Stimulated activated CD4-positive, alpha-beta T cell treated with anti-CD3 and anti-CD28 coated beads, Interleukin-4, amount 100 ng/mL, for 1 hour (primary cell): ENCODE measurements at regions not wholly inside any gene's neighbourhood (a gene's known extent, or its start where the extent isn't known, plus 50 kb on each side); places are given as distances from the start of the nearest gene placed in this dataset.

ENCODE experiments used
- DNase-seq: peaks from one replicate; pipeline ENCODE4 v3.0.0-alpha.2; 2020

DNA sequence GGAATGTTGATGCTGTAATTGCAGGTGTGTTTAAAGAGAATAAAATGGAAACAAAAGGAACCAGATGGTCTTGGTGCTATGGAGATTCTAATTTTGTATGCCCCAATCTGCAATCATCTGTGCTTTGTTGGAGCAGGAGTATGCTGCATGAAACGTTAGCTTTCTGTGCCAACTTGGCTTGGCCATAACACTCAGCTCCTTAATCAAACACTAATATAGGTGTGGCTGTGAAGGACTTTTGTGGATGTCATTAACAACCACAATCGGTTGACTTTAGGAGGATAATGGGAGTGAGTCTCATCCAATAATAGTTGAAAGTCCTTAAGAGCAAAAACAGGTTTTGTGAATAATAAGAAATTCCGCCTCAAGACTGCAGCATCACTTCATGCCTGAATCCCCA is 399.2 kb downstream of the NLGN4X start:
- no peak for DNase-seq

DNA sequence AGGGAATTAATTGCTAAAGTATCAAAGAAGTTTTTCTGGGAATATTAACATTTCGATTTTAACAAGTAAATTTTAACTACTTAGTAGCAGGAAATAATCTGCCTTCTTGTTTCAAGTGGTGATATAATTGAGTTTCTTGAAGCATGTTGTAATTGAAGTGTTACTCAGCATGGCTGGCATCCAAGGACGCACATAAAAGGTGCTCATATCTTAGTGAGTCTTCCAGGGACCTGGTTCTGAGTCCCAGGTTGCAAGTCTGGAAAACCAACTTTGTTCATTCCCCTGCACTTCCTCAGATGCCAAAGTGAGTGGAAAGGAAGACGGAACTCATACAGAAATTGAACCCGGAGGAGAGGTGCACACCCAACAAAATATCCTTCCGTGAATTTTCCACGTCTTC is 399.6 kb downstream of the NLGN4X start:
- no peak for DNase-seq

DNA sequence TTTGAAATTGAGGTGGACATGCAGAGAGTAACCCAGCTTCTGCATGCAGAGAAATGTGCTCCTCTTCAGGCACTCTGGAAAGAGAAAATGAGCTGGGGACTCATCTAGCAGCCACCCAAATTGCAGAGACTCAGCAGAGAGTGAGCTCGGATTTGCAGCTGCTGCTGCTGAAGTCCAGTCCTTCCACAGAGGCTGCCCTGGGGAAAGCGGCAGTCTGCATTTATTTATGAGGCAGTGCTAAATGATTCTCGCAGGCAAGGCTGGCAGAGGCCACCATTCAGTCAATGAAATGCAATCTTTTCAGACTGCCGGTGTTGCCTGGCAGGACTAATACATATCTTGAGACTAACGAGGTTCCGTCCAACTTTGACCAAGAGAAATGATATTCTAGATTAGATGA is 404.8 kb downstream of the NLGN4X start:
- no peak for DNase-seq

GRCh38 chrX:5810636-5811035 is 418.0 kb downstream of the NLGN4X start:
- DNase-seq = no peak

DNA sequence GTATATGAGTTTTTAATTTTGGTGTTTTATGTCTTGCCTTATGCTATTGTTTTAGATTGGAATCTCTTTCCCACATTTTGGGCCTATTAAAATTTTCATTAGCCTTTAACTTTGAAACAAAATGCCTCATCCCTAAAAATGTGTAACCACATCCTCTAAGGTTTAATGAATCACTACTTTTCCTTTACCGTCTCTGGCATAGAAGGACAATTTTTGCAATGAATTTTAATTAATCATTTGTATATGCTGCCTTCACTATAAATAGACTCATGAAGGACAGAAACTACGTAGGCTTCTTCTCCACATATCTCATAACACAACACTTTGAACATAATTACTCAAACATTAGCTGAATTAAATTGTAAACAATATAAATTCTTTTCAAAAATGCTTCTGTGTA is 421.5 kb downstream of the NLGN4X start:
- DNase-seq = no peak

DNA sequence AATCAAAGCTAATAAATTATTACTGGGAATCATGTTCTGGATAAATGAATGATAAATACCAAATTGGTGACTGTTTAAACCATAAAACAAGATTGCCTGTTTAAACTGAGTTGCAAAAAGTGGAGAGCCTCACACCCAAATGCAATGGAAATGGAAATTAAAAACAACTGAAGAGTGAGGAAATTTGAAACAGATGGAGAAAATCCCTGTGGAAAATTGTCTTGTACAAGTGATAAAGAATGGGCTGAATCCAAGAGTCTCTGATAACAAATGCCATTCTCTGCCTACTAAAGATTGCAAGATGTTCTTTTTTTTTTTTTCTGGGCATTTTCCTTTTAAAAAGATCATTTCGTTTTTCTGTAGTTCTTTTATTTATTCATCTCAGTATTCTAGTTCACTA is 426.3 kb downstream of the NLGN4X start:
- no peak for DNase-seq

DNA sequence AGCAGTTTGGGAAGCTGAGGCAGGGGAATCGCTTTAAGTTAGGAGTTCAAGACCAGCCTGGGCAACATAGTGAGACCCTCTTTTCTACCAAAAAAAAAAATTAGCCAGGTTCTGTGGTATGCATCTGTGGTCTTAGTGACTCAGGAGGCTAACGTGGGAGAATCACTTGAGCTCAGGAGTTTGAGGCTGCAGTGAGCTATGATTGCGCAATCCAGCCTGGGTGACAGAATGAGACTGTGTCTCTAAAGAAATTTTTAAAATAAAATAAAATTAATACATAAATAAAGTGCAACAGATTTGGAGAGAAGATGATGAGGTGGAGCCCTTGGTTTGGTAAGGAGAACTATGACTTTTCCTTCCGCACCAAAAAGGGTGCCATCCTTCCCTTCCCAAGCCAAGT is 436.9 kb downstream of the NLGN4X start:
- no peak for DNase-seq

GRCh38 chrX:5788910-5789309 is 439.8 kb downstream of the NLGN4X start:
- DNase-seq = no peak

GRCh38 chrX:5780821-5781220 is 447.8 kb downstream of the NLGN4X start:
- DNase-seq = no peak

DNA sequence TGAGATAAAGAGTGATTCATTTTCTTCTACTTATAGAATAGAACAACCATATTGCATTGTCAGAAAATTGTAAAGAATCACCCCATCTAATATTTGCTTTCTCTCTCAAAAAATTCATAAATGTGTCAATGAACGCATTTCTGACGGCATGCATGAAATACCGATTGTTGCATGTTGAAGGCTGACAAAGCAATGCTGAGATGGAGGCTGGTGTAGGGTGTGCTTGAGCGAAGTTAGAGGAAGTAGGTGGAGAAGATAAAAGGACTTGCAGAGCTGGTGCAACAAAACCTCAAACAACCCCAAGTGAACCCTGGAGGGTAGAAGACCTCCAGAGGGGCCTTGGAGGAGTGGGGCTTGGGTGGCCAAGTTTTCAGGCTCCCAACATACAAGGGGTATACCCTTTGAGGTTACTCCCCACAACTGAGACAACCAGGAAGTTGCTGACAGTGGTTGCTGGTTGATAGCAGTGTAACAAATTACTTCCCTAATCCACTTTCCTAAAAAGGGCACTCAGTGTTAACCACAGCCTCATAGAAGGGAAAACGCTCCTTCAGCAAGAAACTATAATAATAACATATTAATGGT is 452.7 kb downstream of the NLGN4X start:
- DNase-seq = no peak

GRCh38 chrX:5774446-5774845 is 454.2 kb downstream of the NLGN4X start:
- DNase-seq = no peak

DNA sequence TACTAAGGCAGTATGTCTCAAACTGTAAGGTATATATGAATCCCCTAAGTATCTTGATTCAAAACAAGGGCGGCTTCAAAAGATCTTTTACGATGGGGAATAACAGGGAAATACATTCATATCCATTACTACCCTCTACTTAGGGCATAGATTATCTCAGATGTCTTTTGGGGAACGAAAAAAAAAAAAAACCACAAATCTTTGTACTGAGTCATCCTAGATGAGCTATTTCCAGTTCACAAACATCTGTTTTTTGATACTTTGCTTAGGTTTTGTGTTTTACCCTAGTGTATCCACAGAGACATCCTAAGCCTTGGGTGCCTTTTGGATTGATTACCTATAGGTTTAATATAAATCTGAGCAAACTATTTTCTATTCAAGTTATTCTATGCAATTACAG is 457.2 kb downstream of the NLGN4X start:
- no peak for DNase-seq

GRCh38 chrX:5756616-5757015 is 472.1 kb downstream of the NLGN4X start:
- DNase-seq = no peak

- no peak for DNase-seq
These were observed 475.4 kb downstream of the NLGN4X start for GRCh38 chrX:5753291-5753690.

DNA sequence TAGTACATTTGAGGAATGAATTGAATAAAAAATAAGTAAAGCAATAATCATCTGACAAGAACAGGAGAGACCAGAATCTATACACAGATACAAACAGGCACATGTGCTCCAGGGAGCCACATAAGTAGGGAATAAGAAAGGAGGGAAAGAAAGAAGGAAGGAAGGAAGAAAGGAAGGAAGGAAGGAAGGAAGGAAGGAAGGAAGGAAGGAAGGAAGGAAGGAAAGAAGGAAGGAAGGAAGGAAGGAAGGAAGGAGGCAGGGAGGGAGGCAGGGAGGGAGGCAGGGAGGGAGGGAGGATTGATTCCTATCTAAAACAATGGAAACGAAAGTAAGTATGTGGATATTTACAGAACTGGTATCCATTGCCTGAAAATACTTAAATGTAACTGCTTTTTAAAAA is 475.8 kb downstream of the NLGN4X start:
- DNase-seq = no peak

DNA sequence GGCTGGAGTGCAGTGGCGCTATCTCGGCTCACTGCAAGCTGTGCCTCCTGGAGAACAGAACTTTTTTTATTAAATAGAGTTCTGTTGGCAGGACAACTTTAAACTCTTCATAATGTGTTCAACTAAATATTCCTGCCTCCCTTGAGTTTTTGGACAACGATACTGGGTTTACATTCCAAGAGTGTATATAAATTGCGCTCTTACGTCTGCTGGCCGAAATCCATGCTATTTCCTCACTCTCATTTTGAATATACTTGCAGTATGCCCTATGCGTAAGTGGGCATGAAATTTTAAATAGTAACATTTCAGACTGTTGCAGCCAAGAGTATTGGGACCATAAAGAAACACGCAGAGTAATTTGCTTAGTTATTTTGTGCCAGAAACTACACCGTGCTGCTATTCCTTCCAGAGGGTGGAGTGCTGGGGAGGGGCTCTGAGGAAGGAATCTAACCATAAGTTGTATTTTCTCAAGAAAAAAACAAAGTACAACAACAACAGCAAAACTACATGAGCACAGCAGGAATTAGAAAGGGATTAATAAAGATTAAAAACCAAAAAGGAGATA is 480.0 kb downstream of the NLGN4X start:
- DNase-seq = no peak

DNA sequence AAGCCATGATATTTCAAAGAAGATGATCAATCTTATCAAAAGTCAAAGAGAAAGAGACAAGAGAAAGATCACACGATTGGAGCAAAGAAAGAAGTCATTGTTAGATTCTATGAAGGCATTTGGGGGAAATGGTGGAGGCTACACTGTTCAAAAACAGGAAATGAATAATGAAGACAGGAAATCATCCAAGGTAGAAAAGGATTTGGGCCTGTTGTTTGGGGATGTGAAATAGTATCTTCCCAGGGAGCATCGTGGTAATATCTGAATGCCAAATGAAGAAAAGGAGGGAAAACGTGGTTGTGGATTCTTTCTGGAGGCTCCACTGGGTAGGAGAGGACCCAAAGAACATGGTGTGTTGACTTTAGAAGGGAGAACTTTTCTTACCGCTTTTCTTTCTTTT is 482.4 kb downstream of the NLGN4X start:
- no peak for DNase-seq

DNA sequence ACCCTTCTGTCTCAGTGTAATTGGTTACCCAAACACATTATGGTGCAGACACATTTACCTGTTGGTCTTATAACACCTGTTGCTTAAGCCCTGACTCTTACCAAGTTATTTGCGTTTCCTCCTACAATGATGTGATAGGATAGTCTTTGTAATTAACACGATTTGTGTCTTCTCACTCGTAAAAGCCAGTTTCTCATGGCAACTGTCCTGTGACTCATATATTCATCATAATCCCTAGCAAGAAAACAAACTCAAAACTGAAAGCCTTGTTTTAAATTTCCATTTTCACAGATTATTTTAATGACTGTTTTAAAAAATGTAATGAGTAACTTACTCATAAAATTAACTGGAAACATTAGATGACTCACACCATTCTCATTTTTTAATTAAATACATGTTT is 495.2 kb downstream of the NLGN4X start:
- DNase-seq = no peak

GRCh38 chrX:5730556-5730955 is 498.1 kb downstream of the NLGN4X start:
- no peak for DNase-seq

- DNase-seq = no peak
These were observed 502.4 kb downstream of the NLGN4X start for GRCh38 chrX:5726224-5726623.

DNA sequence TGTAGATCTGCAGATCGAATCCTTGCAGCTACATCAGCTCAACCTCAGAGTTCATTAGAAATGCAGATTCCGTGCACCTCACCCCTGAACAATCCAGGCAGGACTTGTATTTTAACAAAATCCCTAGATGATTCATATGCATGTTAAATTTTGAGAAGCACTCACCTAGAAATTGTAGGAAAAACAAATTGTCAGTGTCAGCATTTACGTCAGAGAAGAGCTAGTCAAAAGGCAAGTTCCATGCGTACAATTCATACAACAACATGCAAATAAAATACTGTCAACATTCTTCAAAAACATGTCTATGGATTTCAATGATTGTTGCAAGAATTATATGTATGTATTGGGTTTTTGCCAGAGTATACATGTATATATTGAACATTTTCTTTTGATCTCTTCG is 504.5 kb downstream of the NLGN4X start:
- DNase-seq = no peak

- no peak for DNase-seq
These were observed 510.0 kb downstream of the NLGN4X start for GRCh38 chrX:5718651-5719050.

DNA sequence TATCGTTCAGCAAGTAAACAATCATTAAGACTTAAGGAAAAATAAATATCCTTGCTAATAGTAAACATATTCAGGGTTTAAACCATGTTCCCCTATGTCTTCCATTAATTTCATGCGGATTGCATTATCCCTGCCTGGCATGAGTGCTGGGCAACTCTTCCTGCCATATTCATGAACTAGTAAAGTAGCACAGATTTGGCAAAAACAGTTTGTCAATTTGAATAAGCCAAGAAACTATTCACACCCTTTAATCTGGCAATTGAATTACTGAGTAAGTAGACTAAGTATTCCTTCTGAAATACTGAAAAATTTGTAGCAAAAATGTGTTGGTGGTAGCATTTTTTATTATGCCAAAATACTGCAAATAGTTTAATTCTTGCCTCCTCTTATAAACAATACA is 512.0 kb downstream of the NLGN4X start:
- no peak for DNase-seq

DNA sequence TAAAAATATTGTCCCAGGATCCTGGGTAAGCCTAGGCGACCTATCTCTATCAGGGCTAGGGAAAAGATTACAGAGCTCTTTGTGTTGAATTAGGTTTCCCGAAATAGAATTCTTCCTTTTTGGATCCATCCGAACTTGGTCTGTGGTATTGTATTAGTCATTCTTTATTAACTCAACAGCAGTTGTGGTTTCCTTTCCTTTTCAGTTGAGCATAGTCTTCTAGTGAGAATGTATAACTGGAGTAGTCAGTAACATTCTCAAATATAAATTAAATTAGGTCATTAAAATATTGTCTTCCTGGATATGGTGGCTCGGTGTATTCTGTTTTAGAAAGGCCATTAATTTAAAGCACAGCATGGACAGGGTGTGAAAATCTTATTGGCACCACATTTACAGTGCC is 520.4 kb downstream of the NLGN4X start:
- no peak for DNase-seq

- no peak for DNase-seq
These were observed 525.8 kb downstream of the NLGN4X start for GRCh38 chrX:5702890-5703289.

- DNase-seq = no peak
These were observed 532.7 kb downstream of the NLGN4X start for GRCh38 chrX:5695971-5696370.
